ENCODE measurements at regions not wholly inside any gene's neighbourhood (a gene's known extent, or its start where the extent isn't known, plus 50 kb on each side); places are given as distances from the start of the nearest gene placed in this dataset.

DNA sequence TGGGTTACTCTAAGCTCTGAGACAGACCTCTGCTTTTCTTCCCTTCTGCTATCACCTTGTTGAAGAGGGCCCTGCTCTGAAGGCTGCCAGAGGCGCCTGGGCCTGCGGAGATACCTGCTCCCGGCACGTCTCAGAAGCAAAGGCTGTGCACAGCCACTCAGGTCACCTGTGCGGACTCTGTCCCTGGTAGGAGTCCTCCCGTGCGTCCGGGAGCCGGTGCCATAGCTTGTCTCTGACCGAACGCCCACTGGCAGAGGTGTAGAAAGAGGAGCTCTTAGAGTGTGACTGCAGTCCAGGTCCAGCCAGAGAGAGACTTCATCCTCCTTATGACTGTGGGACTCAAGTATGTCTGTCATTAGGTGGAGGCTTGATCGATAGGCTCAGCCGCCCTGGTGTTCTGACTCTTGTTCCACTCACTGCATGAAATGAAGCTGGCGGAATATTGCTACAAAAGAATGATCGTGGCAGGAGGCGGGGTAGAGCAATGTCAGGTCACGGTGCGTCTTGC is 51.0 kb upstream of the UNC93A start:
- Histone ChIP-seq H3K27me3 (ENCODE audit: insufficient read depth, low read depth) (no peaks in the 10 kb centered on the region), H3K4me1 (ENCODE audit: low read depth, poor library complexity, severe bottlenecking) (no peaks in the 10 kb centered on the region), H3K27ac (no peak overlapping the region), H3K9ac (no peak overlapping the region), H3K4me2 (no peak overlapping the region), H3K4me3 (IDR thresholded peaks at IDR 0.05; ENCODE audit: insufficient read depth, low read depth, low read length) (no peak overlapping the region), H3K36me3 (ENCODE audit: insufficient read depth) (no peaks in the 10 kb centered on the region), H3K79me2 (ENCODE audit: insufficient read depth, low read depth) (no peaks in the 10 kb centered on the region), H4K20me1 (ENCODE audit: insufficient read depth) (no peaks in the 10 kb centered on the region), H2AFZ (ENCODE audit: low read depth) (no peak overlapping the region)
- TF ChIP-seq, protein P1, sequence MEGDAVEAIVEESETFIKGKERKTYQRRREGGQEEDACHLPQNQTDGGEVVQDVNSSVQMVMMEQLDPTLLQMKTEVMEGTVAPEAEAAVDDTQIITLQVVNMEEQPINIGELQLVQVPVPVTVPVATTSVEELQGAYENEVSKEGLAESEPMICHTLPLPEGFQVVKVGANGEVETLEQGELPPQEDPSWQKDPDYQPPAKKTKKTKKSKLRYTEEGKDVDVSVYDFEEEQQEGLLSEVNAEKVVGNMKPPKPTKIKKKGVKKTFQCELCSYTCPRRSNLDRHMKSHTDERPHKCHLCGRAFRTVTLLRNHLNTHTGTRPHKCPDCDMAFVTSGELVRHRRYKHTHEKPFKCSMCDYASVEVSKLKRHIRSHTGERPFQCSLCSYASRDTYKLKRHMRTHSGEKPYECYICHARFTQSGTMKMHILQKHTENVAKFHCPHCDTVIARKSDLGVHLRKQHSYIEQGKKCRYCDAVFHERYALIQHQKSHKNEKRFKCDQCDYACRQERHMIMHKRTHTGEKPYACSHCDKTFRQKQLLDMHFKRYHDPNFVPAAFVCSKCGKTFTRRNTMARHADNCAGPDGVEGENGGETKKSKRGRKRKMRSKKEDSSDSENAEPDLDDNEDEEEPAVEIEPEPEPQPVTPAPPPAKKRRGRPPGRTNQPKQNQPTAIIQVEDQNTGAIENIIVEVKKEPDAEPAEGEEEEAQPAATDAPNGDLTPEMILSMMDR (conservative IDR thresholded peaks at IDR 0.05; ENCODE audit: low read depth, low read length), result no peak
